HEK293T (cell line): ENCODE measurements at regions not wholly inside any gene's neighbourhood (a gene's known extent, or its start where the extent isn't known, plus 50 kb on each side); places are given as distances from the start of the nearest gene placed in this dataset.

Source experiments
- BHLHE40 ChIP-seq: fragments of 450-650 bp; IDR thresholded peaks from 2 replicates; pipeline ENCODE4 v1.6.1; 2016; ENCODE audit warnings: mild to moderate bottlenecking, moderate library complexity, borderline replicate concordance
- CTBP1 ChIP-seq: fragments of 450-650 bp; IDR thresholded peaks from 2 replicates; pipeline ENCODE4 v1.6.1; 2016; ENCODE audit warnings: borderline replicate concordance
- ELF4 ChIP-seq: fragments of 450-650 bp; IDR thresholded peaks from 2 replicates; pipeline ENCODE4 v1.6.1; 2017; ENCODE audit warnings: antibody characterized with exemption
- FOXA1 ChIP-seq: fragments of 450-650 bp; IDR thresholded peaks from 2 replicates; pipeline ENCODE4 v1.6.1; 2016; ENCODE audit warnings: mild to moderate bottlenecking
- FOXK2 ChIP-seq: fragments of 450-650 bp; IDR thresholded peaks from 2 replicates; pipeline ENCODE4 v1.6.1; 2016; ENCODE audit warnings: mild to moderate bottlenecking
- FOXM1 ChIP-seq: fragments of 450-650 bp; IDR thresholded peaks from 2 replicates; pipeline ENCODE4 v1.6.1; 2017; ENCODE audit warnings: mild to moderate bottlenecking, borderline replicate concordance
- HDGF ChIP-seq: fragments of 450-650 bp; IDR thresholded peaks from 2 replicates; pipeline ENCODE4 v1.6.1; 2017; ENCODE audit warnings: antibody characterized with exemption, borderline replicate concordance
- LEF1 ChIP-seq: fragments of 450-650 bp; IDR thresholded peaks from 2 replicates; pipeline ENCODE4 v1.6.1; 2017; ENCODE audit warnings: mild to moderate bottlenecking, borderline replicate concordance
- NFRKB ChIP-seq: fragments of 450-650 bp; IDR thresholded peaks from 2 replicates; pipeline ENCODE4 v1.6.1; 2016; ENCODE audit warnings: mild to moderate bottlenecking, moderate library complexity
- SUZ12 ChIP-seq: fragments of 450-650 bp; IDR thresholded peaks from 2 replicates; pipeline ENCODE4 v1.6.1; 2016; ENCODE audit warnings: mild to moderate bottlenecking
- TARDBP ChIP-seq: fragments of 450-650 bp; IDR thresholded peaks from 2 replicates; pipeline ENCODE4 v1.6.1; 2016
- TF ChIP-seq, protein P1 (sequence below): fragments of 450-650 bp; IDR thresholded peaks from 2 replicates; pipeline ENCODE4 v1.6.1; 2016

DNA sequence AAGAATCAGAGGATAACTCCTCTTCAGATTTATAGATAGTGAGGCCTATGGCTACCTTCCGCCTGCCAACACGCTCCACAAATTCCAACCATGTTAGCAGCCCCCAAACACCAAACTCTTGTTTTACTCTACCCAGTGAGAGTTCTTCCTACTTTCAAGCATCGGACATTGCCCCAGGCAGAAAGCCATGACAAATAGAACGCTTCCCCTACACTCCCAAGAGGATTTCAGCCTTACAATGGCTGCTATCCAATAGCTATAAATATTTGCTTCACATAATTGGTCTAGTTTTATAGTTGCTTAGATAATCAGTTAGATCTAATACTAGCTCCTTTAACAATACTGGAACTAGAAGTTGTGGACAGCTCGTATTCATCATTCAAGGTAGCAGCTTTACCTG, 503.4 kb upstream of the VRK2 start:
- TF ChIP-seq FOXA1 (no peak), SUZ12 (no peak), BHLHE40 (no peak), TARDBP (no peak), FOXM1 (no peak), FOXK2 (no peak), LEF1 (no peak), CTBP1 (no peak), HDGF (no peak), ELF4 (no peak), NFRKB (no peak)
- TF ChIP-seq, protein P1, sequence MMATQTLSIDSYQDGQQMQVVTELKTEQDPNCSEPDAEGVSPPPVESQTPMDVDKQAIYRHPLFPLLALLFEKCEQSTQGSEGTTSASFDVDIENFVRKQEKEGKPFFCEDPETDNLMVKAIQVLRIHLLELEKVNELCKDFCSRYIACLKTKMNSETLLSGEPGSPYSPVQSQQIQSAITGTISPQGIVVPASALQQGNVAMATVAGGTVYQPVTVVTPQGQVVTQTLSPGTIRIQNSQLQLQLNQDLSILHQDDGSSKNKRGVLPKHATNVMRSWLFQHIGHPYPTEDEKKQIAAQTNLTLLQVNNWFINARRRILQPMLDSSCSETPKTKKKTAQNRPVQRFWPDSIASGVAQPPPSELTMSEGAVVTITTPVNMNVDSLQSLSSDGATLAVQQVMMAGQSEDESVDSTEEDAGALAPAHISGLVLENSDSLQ = no peak
